AG09319 (cell line): ENCODE measurements at regions not wholly inside any gene's neighbourhood (a gene's known extent, or its start where the extent isn't known, plus 50 kb on each side); places are given as distances from the start of the nearest gene placed in this dataset.

Experiments used
- DNase-seq: peaks from one replicate; pipeline ENCODE4 v3.0.0-alpha.2; 2010; ENCODE audit warnings: low read depth; ENCODE audit errors: extremely low read depth
- TF ChIP-seq, protein P1 (sequence below): IDR thresholded peaks from 2 replicates; pipeline ENCODE4 v1.5.1; 2011; ENCODE audit warnings: low read depth, mild to moderate bottlenecking, inconsistent platforms, low read length, moderate library complexity

DNA sequence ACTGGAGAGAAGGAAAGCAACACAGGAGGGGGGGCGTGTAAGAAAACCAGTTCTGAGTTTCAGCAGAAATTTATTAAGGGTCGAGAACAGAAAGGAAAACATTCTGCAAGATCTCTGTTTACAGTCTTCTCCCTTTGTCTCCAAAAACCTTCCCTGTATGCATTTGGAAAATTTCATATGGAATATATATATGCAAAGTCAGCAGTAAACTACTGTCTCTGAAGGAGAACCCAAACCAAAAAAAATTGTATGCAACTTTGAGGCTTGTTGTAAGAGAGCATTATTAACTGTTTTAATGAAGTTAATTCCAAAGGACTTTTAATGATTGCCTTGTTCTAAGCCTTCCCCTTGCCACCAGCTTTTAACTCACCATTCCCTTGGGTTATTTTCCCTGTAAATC lies 238.2 kb upstream of the GPR149 start:
- DNase-seq: no peak
- TF ChIP-seq, protein P1, sequence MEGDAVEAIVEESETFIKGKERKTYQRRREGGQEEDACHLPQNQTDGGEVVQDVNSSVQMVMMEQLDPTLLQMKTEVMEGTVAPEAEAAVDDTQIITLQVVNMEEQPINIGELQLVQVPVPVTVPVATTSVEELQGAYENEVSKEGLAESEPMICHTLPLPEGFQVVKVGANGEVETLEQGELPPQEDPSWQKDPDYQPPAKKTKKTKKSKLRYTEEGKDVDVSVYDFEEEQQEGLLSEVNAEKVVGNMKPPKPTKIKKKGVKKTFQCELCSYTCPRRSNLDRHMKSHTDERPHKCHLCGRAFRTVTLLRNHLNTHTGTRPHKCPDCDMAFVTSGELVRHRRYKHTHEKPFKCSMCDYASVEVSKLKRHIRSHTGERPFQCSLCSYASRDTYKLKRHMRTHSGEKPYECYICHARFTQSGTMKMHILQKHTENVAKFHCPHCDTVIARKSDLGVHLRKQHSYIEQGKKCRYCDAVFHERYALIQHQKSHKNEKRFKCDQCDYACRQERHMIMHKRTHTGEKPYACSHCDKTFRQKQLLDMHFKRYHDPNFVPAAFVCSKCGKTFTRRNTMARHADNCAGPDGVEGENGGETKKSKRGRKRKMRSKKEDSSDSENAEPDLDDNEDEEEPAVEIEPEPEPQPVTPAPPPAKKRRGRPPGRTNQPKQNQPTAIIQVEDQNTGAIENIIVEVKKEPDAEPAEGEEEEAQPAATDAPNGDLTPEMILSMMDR: no peak

DNA sequence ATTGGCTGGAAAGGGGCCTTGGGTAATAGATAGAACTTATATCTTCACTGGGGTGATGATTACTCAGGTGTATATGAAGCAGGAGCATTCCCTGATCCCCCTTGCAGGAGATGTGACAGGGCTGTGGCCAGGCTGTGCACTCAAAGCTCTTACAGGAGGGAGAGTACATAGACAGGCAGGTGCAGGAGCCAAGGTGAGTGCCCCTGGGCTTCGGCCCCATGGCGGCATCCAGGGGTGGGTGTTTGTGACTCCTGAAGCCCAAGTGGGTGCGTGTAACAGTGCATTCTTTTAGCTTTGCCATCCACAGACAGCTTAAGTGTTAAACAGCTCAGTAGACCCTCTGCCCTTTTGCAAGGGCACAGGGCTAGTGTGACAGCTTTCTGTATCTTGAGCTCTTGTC lies 236.6 kb upstream of the GPR149 start:
- DNase-seq: no peak
- TF ChIP-seq, protein P1: no peak

DNA sequence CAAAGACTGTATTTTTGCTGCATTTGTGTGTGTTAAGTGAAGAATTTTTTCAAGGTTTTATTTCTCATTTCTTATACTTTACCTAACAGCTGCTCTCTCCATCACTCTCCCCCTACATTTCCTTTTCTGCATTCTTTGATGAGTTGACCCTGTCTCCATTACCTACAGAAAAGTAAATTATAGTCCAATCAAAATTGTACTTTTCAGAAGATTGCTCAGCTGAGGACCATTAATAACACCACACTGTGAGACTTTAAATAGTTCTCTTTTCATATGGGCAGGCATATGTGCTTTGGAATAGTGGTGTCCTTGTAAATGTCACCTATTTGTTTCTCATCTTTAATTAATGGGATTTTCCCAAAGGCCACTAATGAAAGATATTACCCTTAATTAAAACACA lies 234.7 kb upstream of the GPR149 start:
- TF ChIP-seq, protein P1: no peak
- DNase-seq: no peak

DNA sequence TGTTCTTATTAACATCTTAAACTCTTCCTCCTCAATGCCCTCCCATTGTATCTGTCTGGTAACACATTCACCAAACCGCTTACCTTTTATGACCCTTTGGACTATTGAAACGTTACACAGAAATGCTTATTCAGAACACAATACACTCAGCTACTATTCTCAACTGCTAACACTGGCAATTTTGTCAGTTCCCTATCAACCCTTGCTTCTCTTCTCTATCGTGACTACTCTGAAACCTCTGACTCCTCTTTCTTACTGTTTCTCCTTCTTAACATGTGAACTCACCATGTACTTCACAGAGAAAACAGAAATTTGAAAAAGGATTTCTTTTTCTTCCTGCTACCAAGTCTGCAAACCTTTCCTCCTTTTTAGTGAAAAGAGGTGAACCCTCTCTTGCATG lies 232.9 kb upstream of the GPR149 start:
- TF ChIP-seq, protein P1: no peak
- no peak for DNase-seq

DNA sequence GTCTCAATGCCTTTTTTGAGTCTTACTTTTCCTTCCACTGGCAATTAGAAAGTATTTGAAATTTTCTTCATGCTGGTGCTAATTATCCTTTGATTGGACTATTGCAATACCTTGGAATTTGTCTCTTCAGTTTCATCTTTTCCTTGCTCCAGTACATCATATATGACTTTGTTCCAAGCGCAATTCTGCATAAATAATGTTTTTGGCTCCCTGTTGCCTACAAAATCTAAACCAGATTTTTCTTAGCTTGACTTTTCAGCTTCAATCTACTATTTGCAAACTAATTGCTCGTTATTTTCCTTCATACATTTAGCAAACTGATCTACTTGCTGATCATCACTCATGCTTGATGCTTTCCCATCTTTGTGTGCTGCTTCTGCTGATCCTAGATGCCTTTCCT lies 230.8 kb upstream of the GPR149 start:
- no peak for DNase-seq
- TF ChIP-seq, protein P1: no peak

DNA sequence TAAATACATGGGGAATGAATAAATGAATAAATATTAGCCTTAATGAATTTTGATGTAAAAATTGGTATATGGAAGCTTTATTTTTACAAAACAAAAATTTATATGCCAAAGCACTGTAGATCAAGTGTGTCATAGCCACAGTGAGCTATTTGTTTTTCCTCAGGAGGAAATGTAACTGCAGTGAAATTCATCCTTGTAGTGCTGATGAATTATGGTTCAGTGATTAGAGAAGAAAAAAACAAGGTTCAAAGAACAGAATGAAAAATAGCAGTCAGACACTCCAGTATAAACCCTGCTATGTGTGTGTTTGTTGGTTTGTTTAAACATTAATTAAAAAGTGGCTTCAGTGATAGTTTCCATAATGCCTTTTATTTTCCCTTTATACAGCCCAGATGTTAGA lies 228.0 kb upstream of the GPR149 start:
- TF ChIP-seq, protein P1: no peak

DNA sequence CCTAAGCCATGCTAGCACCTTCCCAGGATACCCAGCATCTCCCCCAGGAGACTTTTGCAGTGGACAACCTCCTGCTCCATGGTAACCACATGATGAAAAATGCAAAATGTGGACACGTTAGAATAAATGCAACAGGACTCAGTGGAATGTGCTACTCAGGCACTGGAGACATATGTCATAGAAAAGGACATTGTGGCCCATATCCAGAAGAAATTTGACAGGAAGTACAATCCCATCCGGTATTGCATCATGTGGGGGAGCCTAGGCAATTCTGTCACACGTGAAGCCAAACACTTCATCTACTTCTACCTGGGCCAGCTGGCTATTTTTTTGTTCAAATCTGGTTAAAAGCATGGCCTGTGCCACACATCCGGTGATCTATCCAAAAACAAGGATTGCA lies 227.2 kb upstream of the GPR149 start:
- TF ChIP-seq, protein P1: no peak
- DNase-seq: no peak

More for the DNA sequence above, 228.0 kb upstream of the GPR149 start:
- no peak for DNase-seq

DNA sequence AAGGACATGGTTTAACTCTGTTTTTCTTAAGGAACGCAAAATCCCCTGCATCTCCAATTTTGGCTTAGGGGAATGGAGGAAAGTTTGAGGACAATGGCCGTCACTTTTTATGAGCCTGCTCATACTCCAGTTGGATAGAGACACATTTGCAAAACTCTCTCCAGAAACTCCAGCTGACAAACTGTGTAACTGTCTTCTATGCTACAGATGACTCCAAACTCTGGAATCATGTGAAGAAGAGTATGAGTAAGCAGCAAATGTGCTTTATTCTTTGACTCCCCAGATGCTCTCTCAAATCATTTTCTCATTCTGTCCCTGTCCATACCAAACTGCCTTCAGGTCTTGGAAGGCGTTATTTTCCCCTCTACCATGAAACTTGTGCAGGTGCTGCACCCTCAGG lies 226.5 kb upstream of the GPR149 start:
- no peak for DNase-seq
- TF ChIP-seq, protein P1: no peak
